Stomach (tissue), 4 donors: ENCODE measurements at regions not wholly inside any gene's neighbourhood (a gene's known extent, or its start where the extent isn't known, plus 50 kb on each side); places are given as distances from the start of the nearest gene placed in this dataset.

Experiments used
- CTCF ChIP-seq, 7 experiments: fragments of 450-650 bp in 4 of 7; fragments of 200-600 bp in 3 of 7; sonication (generic) in 3 of 7; IDR thresholded peaks; one replicate each; pipeline ENCODE4 v1.5.1; 2016 to 2019; ENCODE audit warnings: antibody characterized with exemption in 7 of 7, control low read depth in 2 of 7, mild to moderate bottlenecking in 1 of 7
- EP300 ChIP-seq: sonication (generic); formaldehyde crosslinking; IDR thresholded peaks from one replicate; pipeline ENCODE4 v1.6.1; 2017; ENCODE audit warnings: antibody characterized with exemption
- POLR2AphosphoS5 ChIP-seq, 3 donors: sonication (generic); formaldehyde crosslinking; IDR thresholded peaks; one replicate each; pipeline ENCODE4 v1.6.1; 2016; ENCODE audit warnings: antibody characterized with exemption in 3 of 3

- no peak for TF ChIP-seq CTCF (IDR thresholded peaks at IDR 0.05)
- TF ChIP-seq EP300: no peak
- TF ChIP-seq POLR2AphosphoS5 (IDR thresholded peaks at IDR 0.05): no peak
Observed at GRCh38 chr7:138228119-138228518, 151.9 kb downstream of the AKR1D1 start.
